ENCODE measurements at regions not wholly inside any gene's neighbourhood (a gene's known extent, or its start where the extent isn't known, plus 50 kb on each side); places are given as distances from the start of the nearest gene placed in this dataset.

DNA sequence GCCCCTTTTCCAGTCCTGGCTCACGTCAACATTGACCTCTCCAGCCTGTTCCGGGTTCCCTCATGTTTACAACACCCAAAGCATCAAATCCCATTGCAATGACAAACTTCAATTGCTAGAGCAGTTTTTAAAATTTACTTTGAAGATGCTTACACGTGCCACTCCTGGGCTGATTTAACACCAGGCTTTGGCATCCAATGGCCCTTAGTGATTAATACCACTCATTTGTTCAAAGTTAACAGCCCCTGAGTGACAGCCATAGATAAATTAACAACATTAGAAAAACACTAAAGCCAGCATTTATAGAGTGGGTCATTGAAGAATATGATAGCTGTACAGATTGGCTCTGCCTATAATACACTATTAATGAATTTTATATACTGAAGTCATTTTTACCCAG lies 135.1 kb downstream of the PMP22 start:
- no peaks in the 10 kb centered on the region for H3K9me3 ChIP-seq (ENCODE audit: control extremely low read depth in 1 of 5, control insufficient read depth in 4 of 5, insufficient read depth in 2 of 5, low read depth in 1 of 5, low read length in 4 of 5)
- no peaks in the 10 kb centered on the region for H3K36me3 ChIP-seq (ENCODE audit: control insufficient read depth in 4 of 4, insufficient read depth in 4 of 4, low read length in 3 of 4)
- ChIA-PET POLR2A (no interaction called here), CTCF (no interaction called here)
- H3K4me1 ChIP-seq (ENCODE audit: control extremely low read depth in 1 of 4, control insufficient read depth in 4 of 4, insufficient read depth in 4 of 4, low read length in 3 of 4), result no peaks in the 10 kb centered on the region
- DNase-seq, result no peak
- no peak overlapping the region for H3K4me3 ChIP-seq (ENCODE audit: control insufficient read depth in 1 of 7, extremely low read depth in 1 of 7, insufficient read depth in 4 of 7, low read depth in 2 of 7, low read length in 6 of 7)
- H3K27ac ChIP-seq (ENCODE audit: insufficient read depth in 1 of 2, low read depth in 1 of 2, low read length in 2 of 2, poor library complexity in 1 of 2, severe bottlenecking in 2 of 2), result no peak overlapping the region
- WGBS (ENCODE audit: insufficient coverage), result 59% methylated on average over 3 of the region's 3 CpGs
- peaks cover 0 to 1% (median 0%) of the 10 kb centered on the region in 5 experiments for H3K27me3 ChIP-seq (replicated peaks in 2 of 5; ENCODE audit: control insufficient read depth in 4 of 5, insufficient read depth in 5 of 5, low read length in 4 of 5)

DNA sequence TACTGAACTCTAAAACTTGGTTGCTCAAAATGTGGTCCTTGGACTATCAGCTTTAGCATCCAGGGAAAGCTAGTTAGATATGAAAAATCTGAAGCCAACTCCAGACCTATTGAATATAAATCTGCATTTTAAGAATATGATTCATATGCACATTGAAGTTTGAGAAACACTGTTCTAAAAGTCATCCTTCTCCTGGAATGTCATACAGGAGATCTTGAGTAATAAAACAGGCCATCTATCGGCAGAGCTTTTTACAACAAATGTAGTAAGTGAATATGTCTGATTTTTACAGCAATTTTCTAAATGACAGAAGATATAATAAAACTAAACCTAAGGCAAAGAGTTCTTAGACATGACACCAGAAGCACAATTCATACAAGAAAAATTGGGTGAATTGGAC lies 140.4 kb downstream of the PMP22 start:
- Histone ChIP-seq H3K4me3 (ENCODE audit: control insufficient read depth in 1 of 7, extremely low read depth in 1 of 7, insufficient read depth in 4 of 7, low read depth in 2 of 7, low read length in 6 of 7) (no peak overlapping the region), H3K4me1 (ENCODE audit: control extremely low read depth in 1 of 4, control insufficient read depth in 4 of 4, insufficient read depth in 4 of 4, low read length in 3 of 4) (no peaks in the 10 kb centered on the region), H3K27me3 (replicated peaks in 2 of 5; ENCODE audit: control insufficient read depth in 4 of 5, insufficient read depth in 5 of 5, low read length in 4 of 5) (peaks cover 0 to 1% (median 0%) of the 10 kb centered on the region in 5 experiments), H3K27ac (ENCODE audit: insufficient read depth in 1 of 2, low read depth in 1 of 2, low read length in 2 of 2, poor library complexity in 1 of 2, severe bottlenecking in 2 of 2) (no peak overlapping the region), H3K36me3 (ENCODE audit: control insufficient read depth in 4 of 4, insufficient read depth in 4 of 4, low read length in 3 of 4) (no peaks in the 10 kb centered on the region), H3K9me3 (ENCODE audit: control extremely low read depth in 1 of 5, control insufficient read depth in 4 of 5, insufficient read depth in 2 of 5, low read depth in 1 of 5, low read length in 4 of 5) (peaks cover 0 to 1% (median 0%) of the 10 kb centered on the region in 5 experiments)
- no peak for DNase-seq
- no CpG with 5 or more reads among the region's 1 CpG for WGBS (ENCODE audit: insufficient coverage)
- POLR2A ChIA-PET, result no interaction called here
- CTCF ChIA-PET, result no interaction called here

DNA sequence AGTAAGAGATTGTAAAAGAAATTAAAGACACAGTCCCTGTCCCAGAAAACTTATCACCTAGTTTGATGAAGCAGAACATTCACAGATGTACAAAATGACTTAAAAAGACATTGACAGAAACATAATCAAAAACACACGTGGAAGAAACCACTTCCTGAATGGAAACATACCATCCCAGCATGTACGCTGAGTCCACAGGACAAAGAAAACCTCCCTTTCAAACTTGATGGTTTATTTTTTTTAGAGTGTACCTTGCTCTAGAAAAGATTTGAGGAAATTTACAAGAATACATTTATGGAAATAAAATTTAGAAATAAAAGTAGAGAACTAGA lies 140.9 kb downstream of the PMP22 start:
- H3K27me3 ChIP-seq (replicated peaks in 2 of 5; ENCODE audit: control insufficient read depth in 4 of 5, insufficient read depth in 5 of 5, low read length in 4 of 5), result no peaks in the 10 kb centered on the region
- no peak for DNase-seq
- POLR2A ChIA-PET, result no interaction called here
- H3K36me3 ChIP-seq (ENCODE audit: control insufficient read depth in 4 of 4, insufficient read depth in 4 of 4, low read length in 3 of 4), result no peaks in the 10 kb centered on the region
- H3K27ac ChIP-seq (ENCODE audit: insufficient read depth in 1 of 2, low read depth in 1 of 2, low read length in 2 of 2, poor library complexity in 1 of 2, severe bottlenecking in 2 of 2), result no peak overlapping the region
- H3K4me3 ChIP-seq (ENCODE audit: control insufficient read depth in 1 of 7, extremely low read depth in 1 of 7, insufficient read depth in 4 of 7, low read depth in 2 of 7, low read length in 6 of 7), result no peak overlapping the region
- peaks cover 0 to 1% (median 0%) of the 10 kb centered on the region in 5 experiments for H3K9me3 ChIP-seq (ENCODE audit: control extremely low read depth in 1 of 5, control insufficient read depth in 4 of 5, insufficient read depth in 2 of 5, low read depth in 1 of 5, low read length in 4 of 5)
- H3K4me1 ChIP-seq (ENCODE audit: control extremely low read depth in 1 of 4, control insufficient read depth in 4 of 4, insufficient read depth in 4 of 4, low read length in 3 of 4), result no peaks in the 10 kb centered on the region
- WGBS (ENCODE audit: insufficient coverage), result no CpG with 5 or more reads among the region's 2 CpGs
- CTCF ChIA-PET, result no interaction called here

DNA sequence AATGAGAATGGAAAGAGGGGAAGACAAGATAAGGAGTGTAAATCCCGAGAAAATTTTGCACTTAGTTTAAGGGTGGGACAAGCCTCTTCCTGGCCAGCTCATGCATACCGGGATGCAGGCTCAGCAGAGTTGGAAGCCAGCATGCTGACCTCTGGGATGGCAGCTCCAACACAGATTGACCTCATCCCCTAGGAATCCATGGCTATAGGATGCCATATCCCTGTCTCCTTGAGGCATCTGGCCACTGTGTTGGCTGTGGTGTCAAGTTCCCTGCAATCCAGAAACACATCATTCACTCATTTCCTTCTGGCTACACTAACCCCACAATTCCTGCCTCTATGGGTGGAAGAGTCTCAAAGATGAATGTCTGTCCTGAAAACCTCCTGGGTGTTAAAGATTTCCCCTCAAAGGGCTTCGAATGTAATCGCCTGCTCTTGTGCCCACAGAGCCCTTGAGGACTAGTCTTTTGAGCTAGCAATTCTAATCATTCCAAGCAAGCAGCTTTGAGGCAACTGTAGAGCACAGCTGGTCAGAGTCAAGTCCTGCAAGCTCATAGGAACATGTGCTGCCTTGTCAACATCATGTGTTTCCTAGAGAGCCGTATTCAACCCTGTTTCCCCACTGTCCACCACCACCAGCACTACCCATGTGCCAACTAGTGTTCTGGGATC lies 141.4 kb downstream of the PMP22 start:
- ChIA-PET POLR2A (no interaction called here), CTCF (no interaction called here)
- DNase-seq, result no peak
- no peaks in the 10 kb centered on the region for H3K4me1 ChIP-seq (ENCODE audit: control extremely low read depth in 1 of 4, control insufficient read depth in 4 of 4, insufficient read depth in 4 of 4, low read length in 3 of 4)
- 71% methylated on average over 5 of the region's 5 CpGs for WGBS (ENCODE audit: insufficient coverage)
- H3K27me3 ChIP-seq (replicated peaks in 2 of 5; ENCODE audit: control insufficient read depth in 4 of 5, insufficient read depth in 5 of 5, low read length in 4 of 5), result no peaks in the 10 kb centered on the region
- H3K36me3 ChIP-seq (ENCODE audit: control insufficient read depth in 4 of 4, insufficient read depth in 4 of 4, low read length in 3 of 4), result no peaks in the 10 kb centered on the region
- H3K9me3 ChIP-seq (ENCODE audit: control extremely low read depth in 1 of 5, control insufficient read depth in 4 of 5, insufficient read depth in 2 of 5, low read depth in 1 of 5, low read length in 4 of 5), result peaks cover 0 to 1% (median 0%) of the 10 kb centered on the region in 5 experiments
- H3K27ac ChIP-seq (ENCODE audit: insufficient read depth in 1 of 2, low read depth in 1 of 2, low read length in 2 of 2, poor library complexity in 1 of 2, severe bottlenecking in 2 of 2), result no peak overlapping the region
- no peak overlapping the region for H3K4me3 ChIP-seq (ENCODE audit: control insufficient read depth in 1 of 7, extremely low read depth in 1 of 7, insufficient read depth in 4 of 7, low read depth in 2 of 7, low read length in 6 of 7)

DNA sequence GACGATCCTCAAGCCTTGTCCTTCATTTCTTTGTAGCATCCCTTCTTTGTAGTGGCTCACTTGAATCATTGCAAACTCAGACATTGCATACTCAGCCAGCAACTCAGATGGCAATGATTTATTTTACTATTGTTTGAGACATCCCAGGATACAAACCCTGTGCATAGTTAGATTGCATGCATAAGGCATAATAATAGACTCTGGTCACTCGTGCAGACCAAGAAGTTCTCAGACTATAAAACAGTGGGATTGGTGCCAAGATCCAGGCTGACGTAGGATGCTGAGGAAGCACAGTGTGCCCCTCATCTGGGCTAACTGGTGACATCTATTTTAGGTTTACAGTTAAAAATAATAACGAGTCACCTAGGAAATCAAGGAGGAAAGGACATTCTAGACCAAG lies 142.3 kb downstream of the PMP22 start:
- Histone ChIP-seq H3K9me3 (ENCODE audit: control extremely low read depth in 1 of 5, control insufficient read depth in 4 of 5, insufficient read depth in 2 of 5, low read depth in 1 of 5, low read length in 4 of 5) (peaks cover 0 to 1% (median 0%) of the 10 kb centered on the region in 5 experiments), H3K36me3 (ENCODE audit: control insufficient read depth in 4 of 4, insufficient read depth in 4 of 4, low read length in 3 of 4) (no peaks in the 10 kb centered on the region), H3K27ac (ENCODE audit: insufficient read depth in 1 of 2, low read depth in 1 of 2, low read length in 2 of 2, poor library complexity in 1 of 2, severe bottlenecking in 2 of 2) (no peak overlapping the region), H3K4me1 (ENCODE audit: control extremely low read depth in 1 of 4, control insufficient read depth in 4 of 4, insufficient read depth in 4 of 4, low read length in 3 of 4) (no peaks in the 10 kb centered on the region), H3K27me3 (replicated peaks in 2 of 5; ENCODE audit: control insufficient read depth in 4 of 5, insufficient read depth in 5 of 5, low read length in 4 of 5) (no peaks in the 10 kb centered on the region), H3K4me3 (ENCODE audit: control insufficient read depth in 1 of 7, extremely low read depth in 1 of 7, insufficient read depth in 4 of 7, low read depth in 2 of 7, low read length in 6 of 7) (no peak overlapping the region)
- ChIA-PET CTCF (no interaction called here), POLR2A (no interaction called here)
- DNase-seq, result no peak
- 88% methylated on average over 4 of the region's 4 CpGs for WGBS (ENCODE audit: insufficient coverage)

DNA sequence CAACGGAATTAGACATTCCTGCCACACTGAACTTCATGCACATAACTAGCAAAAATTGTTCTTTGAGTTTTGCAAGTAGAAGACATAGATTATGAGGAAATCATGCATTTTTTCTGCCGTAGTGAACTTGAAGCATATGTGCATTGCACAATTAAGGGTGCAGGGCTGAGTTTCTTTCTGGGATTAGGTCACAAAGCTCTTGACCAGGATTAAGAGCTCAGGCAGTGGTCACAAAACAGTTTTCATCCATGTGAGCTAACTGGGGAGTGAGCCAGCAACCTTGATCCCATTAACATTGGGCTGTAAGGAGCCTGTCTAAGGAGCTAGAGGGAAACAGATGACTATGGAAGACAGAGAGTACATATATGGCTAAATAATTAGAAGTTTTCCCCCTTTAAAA lies 143.7 kb downstream of the PMP22 start:
- Histone ChIP-seq H3K4me3 (ENCODE audit: control insufficient read depth in 1 of 7, extremely low read depth in 1 of 7, insufficient read depth in 4 of 7, low read depth in 2 of 7, low read length in 6 of 7) (no peak overlapping the region), H3K9me3 (ENCODE audit: control extremely low read depth in 1 of 5, control insufficient read depth in 4 of 5, insufficient read depth in 2 of 5, low read depth in 1 of 5, low read length in 4 of 5) (peaks cover 0 to 6% (median 4%) of the 10 kb centered on the region in 5 experiments), H3K4me1 (ENCODE audit: control extremely low read depth in 1 of 4, control insufficient read depth in 4 of 4, insufficient read depth in 4 of 4, low read length in 3 of 4) (no peaks in the 10 kb centered on the region), H3K27ac (ENCODE audit: insufficient read depth in 1 of 2, low read depth in 1 of 2, low read length in 2 of 2, poor library complexity in 1 of 2, severe bottlenecking in 2 of 2) (no peak overlapping the region), H3K36me3 (ENCODE audit: control insufficient read depth in 4 of 4, insufficient read depth in 4 of 4, low read length in 3 of 4) (no peaks in the 10 kb centered on the region), H3K27me3 (replicated peaks in 2 of 5; ENCODE audit: control insufficient read depth in 4 of 5, insufficient read depth in 5 of 5, low read length in 4 of 5) (no peaks in the 10 kb centered on the region)
- whole genome bisulfite sequencing (ENCODE audit: insufficient coverage), result 100% methylated on average over 1 of the region's 2 CpGs
- no peak for DNase-seq
- POLR2A ChIA-PET, result no interaction called here
- CTCF ChIA-PET, result no interaction called here

DNA sequence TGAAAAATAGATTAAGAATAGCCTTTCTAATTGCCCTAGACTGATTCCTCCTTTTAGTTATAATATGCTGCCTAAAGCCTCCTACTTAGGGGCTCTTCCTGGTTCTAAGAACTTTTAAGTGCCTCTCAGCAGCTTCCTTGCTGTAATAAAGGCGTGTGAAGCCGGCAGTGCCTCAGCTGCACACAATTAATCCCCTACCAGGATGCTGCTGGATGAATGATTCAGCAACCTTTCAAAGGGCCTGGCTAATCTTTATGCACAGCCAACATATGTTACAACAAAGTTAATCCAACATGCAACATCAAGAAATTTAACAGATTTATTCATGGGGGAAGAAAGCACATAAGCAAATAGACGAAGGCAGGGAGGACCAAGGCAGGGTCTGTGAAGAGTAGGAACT lies 145.2 kb downstream of the PMP22 start:
- no peaks in the 10 kb centered on the region for H3K27me3 ChIP-seq (replicated peaks in 2 of 5; ENCODE audit: control insufficient read depth in 4 of 5, insufficient read depth in 5 of 5, low read length in 4 of 5)
- 37% methylated on average over 3 of the region's 3 CpGs for WGBS (ENCODE audit: insufficient coverage)
- ChIA-PET POLR2A (no interaction called here), CTCF (no interaction called here)
- no peaks in the 10 kb centered on the region for H3K36me3 ChIP-seq (ENCODE audit: control insufficient read depth in 4 of 4, insufficient read depth in 4 of 4, low read length in 3 of 4)
- H3K9me3 ChIP-seq (ENCODE audit: control extremely low read depth in 1 of 5, control insufficient read depth in 4 of 5, insufficient read depth in 2 of 5, low read depth in 1 of 5, low read length in 4 of 5), result peaks cover 1 to 14% (median 4%) of the 10 kb centered on the region in 5 experiments
- H3K4me1 ChIP-seq (ENCODE audit: control extremely low read depth in 1 of 4, control insufficient read depth in 4 of 4, insufficient read depth in 4 of 4, low read length in 3 of 4), result no peaks in the 10 kb centered on the region
- H3K27ac ChIP-seq (ENCODE audit: insufficient read depth in 1 of 2, low read depth in 1 of 2, low read length in 2 of 2, poor library complexity in 1 of 2, severe bottlenecking in 2 of 2), result no peak overlapping the region
- H3K4me3 ChIP-seq (ENCODE audit: control insufficient read depth in 1 of 7, extremely low read depth in 1 of 7, insufficient read depth in 4 of 7, low read depth in 2 of 7, low read length in 6 of 7), result no peak overlapping the region
- DNase-seq, result peak in 1 of 3 donors; percentile 17
